K562 (cell line): ENCODE measurements at regions not wholly inside any gene's neighbourhood (a gene's known extent, or its start where the extent isn't known, plus 50 kb on each side); places are given as distances from the start of the nearest gene placed in this dataset.

Experiments
- ATAC-seq: fragments of 200-7000 bp; cut with Tn5 transposase; 3 replicates; pipeline ENCODE4 v1.9.1; 2020; ENCODE audit warnings: moderate library complexity
- BruUV-seq: library from RNA; stranded (reverse); fragments of 400-500 nt; replicated peaks from 2 replicates; lab custom pipeline; 2021; lab: Mats Ljungman, UMichigan
- CTCF ChIA-PET: fragments of 300-600 bp; formaldehyde crosslinking; extraction: SDS; loops from one replicate; lab custom pipeline; 2021; ENCODE audit warnings: low intra/inter-chr PET ratio; lab: Yijun Ruan, JAX
- POLR2A ChIA-PET: fragments of 300-600, 350-650 bp; sonication (Branson Sonifier 250); formaldehyde crosslinking; extraction: SDS; loops from one replicate; lab custom pipeline; 2021; ENCODE audit warnings: antibody characterized with exemption, inconsistent platforms; lab: Yijun Ruan, JAX
- DNase-seq, 4 experiments: peaks; one replicate each; pipeline versions ENCODE4 v3.0.0 to v3.0.0-alpha.2; 2011 to 2018; ENCODE audit warnings: low spot score in 3 of 4, mixed read lengths in 3 of 4; ENCODE audit errors: extremely low read depth in 1 of 4
- FAIRE-seq: peaks from 2 replicates; lab custom pipeline; 2011; peaks lifted over from hg19 to GRCh38; lab: Jason Lieb, UNC
- H2AFZ ChIP-seq: 2 replicates; pipeline ENCODE4 v1.6.0; 2011; ENCODE audit warnings: low read depth, low read length, control low read depth, inconsistent platforms
- H3K27ac ChIP-seq: fragments of 200-600 bp; 3 replicates; pipeline ENCODE4 v1.8.0; 2011; ENCODE audit warnings: low read depth, mild to moderate bottlenecking, control low read depth, inconsistent platforms, low read length, moderate library complexity, mixed read lengths; ENCODE audit errors: extremely low read depth
- H3K27me3 ChIP-seq, 2 experiments: fragments of 300-600 bp in 1 of 2; 2 replicates in 1 of 2; 3 replicates in 1 of 2; pipeline versions ENCODE4 v1.6.0 to v1.8.0; 2011; ENCODE audit warnings: inconsistent platforms in 2 of 2, low read length in 2 of 2, mild to moderate bottlenecking in 1 of 2, mixed read lengths in 1 of 2, moderate library complexity in 1 of 2; ENCODE audit not compliant: control insufficient read depth in 2 of 2, insufficient read depth in 2 of 2
- H3K36me3 ChIP-seq: fragments of 300-600 bp; 3 replicates; pipeline ENCODE4 v1.8.0; 2011; ENCODE audit warnings: mild to moderate bottlenecking, low read length, inconsistent platforms; ENCODE audit not compliant: control insufficient read depth, insufficient read depth
- H3K4me1 ChIP-seq, 2 experiments: fragments of 200-600 bp in 1 of 2; replicated peaks in 1 of 2; 2 replicates in 1 of 2; 3 replicates in 1 of 2; pipeline versions ENCODE4 v1.5.1 to v1.8.0; 2011; ENCODE audit warnings: inconsistent platforms in 2 of 2, low read length in 2 of 2, mild to moderate bottlenecking in 1 of 2, mixed read lengths in 1 of 2, moderate library complexity in 1 of 2; ENCODE audit not compliant: control insufficient read depth in 2 of 2, insufficient read depth in 2 of 2
- H3K4me2 ChIP-seq: 2 replicates; pipeline ENCODE4 v1.6.1; 2011; ENCODE audit warnings: low read length, control low read depth, inconsistent platforms, mixed read lengths; ENCODE audit not compliant: insufficient read depth
- H3K4me3 ChIP-seq: fragments of 200-600 bp; sonication (generic), shearing (Covaris generic); 2 replicates; pipeline ENCODE4 v1.5.1; 2016; ENCODE audit warnings: control low read depth, inconsistent platforms
- H3K79me2 ChIP-seq: fragments of 200-600 bp; 3 replicates; pipeline ENCODE4 v1.8.0; 2011; ENCODE audit warnings: low read length, inconsistent platforms; ENCODE audit not compliant: control insufficient read depth, insufficient read depth
- H3K9ac ChIP-seq, 2 experiments: 2 replicates each; pipeline versions ENCODE4 v1.6.0 to v1.6.1; 2011; ENCODE audit warnings: low read depth in 2 of 2, low read length in 2 of 2, control low read depth in 1 of 2, inconsistent platforms in 1 of 2, mild to moderate bottlenecking in 1 of 2, mixed read lengths in 1 of 2; ENCODE audit not compliant: insufficient read depth in 1 of 2
- H3K9me1 ChIP-seq: one replicate; pipeline ENCODE4 v1.6.0; 2011; ENCODE audit warnings: inconsistent platforms, mild to moderate bottlenecking, low read length, moderate library complexity; ENCODE audit not compliant: control insufficient read depth, insufficient read depth
- H3K9me3 ChIP-seq: replicated peaks from 2 replicates; pipeline ENCODE4 v1.5.1; 2011; ENCODE audit warnings: low read depth, low read length, inconsistent platforms; ENCODE audit not compliant: control insufficient read depth, insufficient read depth
- H4K20me1 ChIP-seq: replicated peaks from 2 replicates; pipeline ENCODE4 v1.6.1; 2011; ENCODE audit warnings: low read length, inconsistent platforms, mixed read lengths; ENCODE audit not compliant: control insufficient read depth, insufficient read depth
- ATF2 ChIP-seq: sonication (generic); formaldehyde crosslinking; IDR thresholded peaks from 2 replicates; pipeline ENCODE4 v1.8.1; 2022; ENCODE audit warnings: missing genetic modification reagents
- E2F8 ChIP-seq: fragments of 450-650 bp; IDR thresholded peaks from 2 replicates; pipeline ENCODE4 v1.7.1; 2018; ENCODE audit warnings: mild to moderate bottlenecking, low read depth; ENCODE audit not compliant: partially characterized antibody
- ETS2 ChIP-seq: IDR thresholded peaks from 2 replicates; pipeline ENCODE4 v1.6.1; 2016; ENCODE audit warnings: borderline replicate concordance, missing genetic modification characterization, mild to moderate bottlenecking, moderate library complexity, missing compliant biosample characterization; ENCODE audit not compliant: poor library complexity, severe bottlenecking
- SMARCA4 ChIP-seq: fragments of 450-650 bp; IDR thresholded peaks from 2 replicates; pipeline ENCODE4 v1.6.1; 2016
- in situ Hi-C: fragments of 300-500 bp; cut with MboI; formaldehyde crosslinking; loops from 4 replicates; pipeline ENCODE4 v1.15.0; 2018; ENCODE audit warnings: inconsistent platforms, mixed read lengths
- intact Hi-C: fragments of 100-400 bp; cut with micrococcal nuclease; formaldehyde crosslinking; loops from 2 replicates; pipeline ENCODE4 v1.14.2; 2022

- no peak overlapping the region for H3K4me3 ChIP-seq
- H3K27me3 ChIP-seq = no peaks in the 10 kb centered on the region
- TF ChIP-seq ETS2 (tag) = no peak
- no peak for TF ChIP-seq ATF2 (CRISPR knock-in tag)
- no peak for TF ChIP-seq E2F8
- TF ChIP-seq SMARCA4 = no peak
- TF ChIP-seq, all 486 proteins: peak for 0
- FAIRE-seq (no peak), DNase-seq (no peak), ATAC-seq (no peak)
- no TSS peak for BruUV-seq
- ChIA-PET POLR2A (no interaction called here), CTCF (no interaction called here)
- no peaks in the 10 kb centered on the region for H4K20me1 ChIP-seq
- H3K27ac ChIP-seq = no peak overlapping the region
- H3K79me2 ChIP-seq = no peaks in the 10 kb centered on the region
- H3K9me1 ChIP-seq = no peaks in the 10 kb centered on the region
- no peak overlapping the region for H2AFZ ChIP-seq
- H3K4me1 ChIP-seq = no peaks in the 10 kb centered on the region
- no peak overlapping the region for H3K4me2 ChIP-seq
- H3K9me3 ChIP-seq = no peaks in the 10 kb centered on the region
- no peak overlapping the region for H3K9ac ChIP-seq
- no peaks in the 10 kb centered on the region for H3K36me3 ChIP-seq
- intact Hi-C loops (no loop called here), in situ Hi-C loops (no loop called here)
Observed at GRCh38 chr3:147925272-147925671, 516.1 kb downstream of the ZIC1 start.
